DOHH2 (cell line): ENCODE measurements at regions not wholly inside any gene's neighbourhood (a gene's known extent, or its start where the extent isn't known, plus 50 kb on each side); places are given as distances from the start of the nearest gene placed in this dataset.

Source experiments
- H3F3A ChIP-seq: fragments of 200-600 bp; sonication (generic), shearing (Covaris generic); 2 replicates; pipeline ENCODE4 v1.6.0; 2016; ENCODE audit warnings: antibody characterized with exemption, mild to moderate bottlenecking; ENCODE audit not compliant: control insufficient read depth, insufficient read depth
- H3K27ac ChIP-seq: fragments of 200-600 bp; sonication (generic); 2 replicates; pipeline ENCODE4 v1.5.1; 2014; ENCODE audit warnings: low read depth, mild to moderate bottlenecking, low read length, moderate library complexity
- H3K27me3 ChIP-seq: fragments of 200-600 bp; sonication (generic); 2 replicates; pipeline ENCODE4 v1.6.1; 2014; ENCODE audit warnings: mild to moderate bottlenecking, low read length, mixed read lengths; ENCODE audit not compliant: control insufficient read depth
- H3K36me3 ChIP-seq: fragments of 200-600 bp; sonication (generic); 2 replicates; pipeline ENCODE4 v1.6.1; 2014; ENCODE audit warnings: mild to moderate bottlenecking, low read length, moderate library complexity, mixed read lengths; ENCODE audit not compliant: control insufficient read depth
- H3K4me1 ChIP-seq: fragments of 200-600 bp; sonication (generic); 2 replicates; pipeline ENCODE4 v1.6.1; 2014; ENCODE audit warnings: mild to moderate bottlenecking, low read length, mixed read lengths; ENCODE audit not compliant: control insufficient read depth
- H3K4me2 ChIP-seq: fragments of 200-600 bp; sonication (generic); 2 replicates; pipeline ENCODE4 v1.6.0; 2014; ENCODE audit warnings: mild to moderate bottlenecking, low read length, moderate library complexity
- H3K4me3 ChIP-seq: fragments of 200-600 bp; sonication (generic); 2 replicates; pipeline ENCODE4 v1.5.1; 2014; ENCODE audit warnings: mild to moderate bottlenecking, low read length, mixed read lengths
- H3K79me2 ChIP-seq: fragments of 200-600 bp; sonication (generic); 2 replicates; pipeline ENCODE4 v1.6.1; 2014; ENCODE audit warnings: mild to moderate bottlenecking, low read length, mixed read lengths; ENCODE audit not compliant: control insufficient read depth
- H3K9me2 ChIP-seq: fragments of 200-600 bp; sonication (generic); replicated peaks from 2 replicates; pipeline ENCODE4 v1.6.1; 2014; ENCODE audit warnings: mild to moderate bottlenecking, low read length, mixed read lengths; ENCODE audit not compliant: control insufficient read depth
- H3K9me3 ChIP-seq: fragments of 200-600 bp; sonication (generic); 2 replicates; pipeline ENCODE4 v1.6.1; 2014; ENCODE audit warnings: antibody characterized with exemption, low read length, mixed read lengths; ENCODE audit not compliant: control insufficient read depth, insufficient read depth
- H4K20me1 ChIP-seq: fragments of 200-600 bp; sonication (generic); 2 replicates; pipeline ENCODE4 v1.6.0; 2014; ENCODE audit warnings: low read depth, mild to moderate bottlenecking, antibody characterized with exemption, low read length, moderate library complexity; ENCODE audit not compliant: control insufficient read depth, insufficient read depth
- EZH2phosphoT487 ChIP-seq: fragments of 200-600 bp; sonication (generic); IDR thresholded peaks from 2 replicates; pipeline ENCODE4 v1.6.1; 2017; ENCODE audit warnings: borderline replicate concordance, mild to moderate bottlenecking, antibody characterized with exemption, low read length, moderate library complexity, mixed read lengths
- TF ChIP-seq, protein P1 (sequence below): fragments of 200-600 bp; sonication (generic); IDR thresholded peaks from one replicate; pipeline ENCODE4 v1.5.1; 2014; ENCODE audit warnings: antibody characterized with exemption, mild to moderate bottlenecking, low read depth, low read length; ENCODE audit not compliant: poor library complexity, severe bottlenecking

DNA sequence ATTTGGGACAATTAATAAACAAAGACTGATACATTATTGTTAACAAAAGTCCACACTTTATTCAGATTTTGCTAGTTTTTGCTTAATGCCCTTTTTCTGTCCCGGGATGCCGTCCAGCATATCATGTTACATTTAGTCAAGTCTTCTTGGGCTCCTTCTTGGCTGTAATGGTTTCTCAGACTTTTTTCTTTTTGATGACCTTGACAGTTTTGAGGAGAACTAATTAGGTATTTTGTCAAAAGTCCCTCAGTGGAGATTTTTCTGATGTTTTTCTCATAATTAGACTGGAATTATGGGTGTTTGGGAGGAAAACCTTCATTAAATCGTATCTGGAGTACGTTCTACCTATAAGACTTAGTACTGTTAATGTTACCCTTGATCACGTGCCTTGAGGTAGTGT is 177.2 kb downstream of the MCHR2 start:
- no peaks in the 10 kb centered on the region for H3K9me2 ChIP-seq
- no peak overlapping the region for H3K27ac ChIP-seq
- H3K4me2 ChIP-seq, result no peak overlapping the region
- no peaks in the 10 kb centered on the region for H4K20me1 ChIP-seq
- no peak overlapping the region for H3K4me3 ChIP-seq
- no peaks in the 10 kb centered on the region for H3K79me2 ChIP-seq
- H3K36me3 ChIP-seq, result no peaks in the 10 kb centered on the region
- H3K4me1 ChIP-seq, result no peaks in the 10 kb centered on the region
- no peaks in the 10 kb centered on the region for H3K9me3 ChIP-seq
- H3F3A ChIP-seq, result no peaks in the 10 kb centered on the region
- H3K27me3 ChIP-seq, result no peaks in the 10 kb centered on the region
- TF ChIP-seq, protein P1, sequence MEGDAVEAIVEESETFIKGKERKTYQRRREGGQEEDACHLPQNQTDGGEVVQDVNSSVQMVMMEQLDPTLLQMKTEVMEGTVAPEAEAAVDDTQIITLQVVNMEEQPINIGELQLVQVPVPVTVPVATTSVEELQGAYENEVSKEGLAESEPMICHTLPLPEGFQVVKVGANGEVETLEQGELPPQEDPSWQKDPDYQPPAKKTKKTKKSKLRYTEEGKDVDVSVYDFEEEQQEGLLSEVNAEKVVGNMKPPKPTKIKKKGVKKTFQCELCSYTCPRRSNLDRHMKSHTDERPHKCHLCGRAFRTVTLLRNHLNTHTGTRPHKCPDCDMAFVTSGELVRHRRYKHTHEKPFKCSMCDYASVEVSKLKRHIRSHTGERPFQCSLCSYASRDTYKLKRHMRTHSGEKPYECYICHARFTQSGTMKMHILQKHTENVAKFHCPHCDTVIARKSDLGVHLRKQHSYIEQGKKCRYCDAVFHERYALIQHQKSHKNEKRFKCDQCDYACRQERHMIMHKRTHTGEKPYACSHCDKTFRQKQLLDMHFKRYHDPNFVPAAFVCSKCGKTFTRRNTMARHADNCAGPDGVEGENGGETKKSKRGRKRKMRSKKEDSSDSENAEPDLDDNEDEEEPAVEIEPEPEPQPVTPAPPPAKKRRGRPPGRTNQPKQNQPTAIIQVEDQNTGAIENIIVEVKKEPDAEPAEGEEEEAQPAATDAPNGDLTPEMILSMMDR, result no peak
- TF ChIP-seq EZH2phosphoT487, result no peak

DNA sequence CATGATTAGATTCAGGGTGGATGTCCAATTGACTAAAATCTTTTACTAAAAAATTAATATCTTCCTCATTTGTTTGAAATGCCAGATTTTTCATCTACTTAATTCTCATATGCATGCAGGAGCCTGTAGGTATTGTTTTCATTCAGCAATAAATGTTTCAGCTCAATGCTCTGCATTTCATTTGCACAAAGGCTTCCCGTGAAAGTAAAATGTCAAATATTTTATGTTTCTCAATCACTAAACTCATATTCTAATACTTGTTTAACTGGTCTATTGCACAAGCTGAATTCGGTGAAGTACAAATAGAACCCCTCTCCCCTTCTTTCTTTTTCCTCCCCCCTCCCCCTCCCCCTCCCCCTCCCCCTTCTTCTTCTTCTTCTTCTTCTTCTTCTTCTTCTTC is 175.9 kb downstream of the MCHR2 start:
- H3K79me2 ChIP-seq, result no peaks in the 10 kb centered on the region
- H3F3A ChIP-seq, result no peaks in the 10 kb centered on the region
- H3K4me3 ChIP-seq, result no peak overlapping the region
- no peaks in the 10 kb centered on the region for H3K9me3 ChIP-seq
- no peaks in the 10 kb centered on the region for H4K20me1 ChIP-seq
- H3K27me3 ChIP-seq, result no peaks in the 10 kb centered on the region
- no peaks in the 10 kb centered on the region for H3K36me3 ChIP-seq
- no peaks in the 10 kb centered on the region for H3K9me2 ChIP-seq
- no peak overlapping the region for H3K4me2 ChIP-seq
- no peak overlapping the region for H3K27ac ChIP-seq
- no peaks in the 10 kb centered on the region for H3K4me1 ChIP-seq
- TF ChIP-seq, protein P1, result no peak
- TF ChIP-seq EZH2phosphoT487, result no peak

DNA sequence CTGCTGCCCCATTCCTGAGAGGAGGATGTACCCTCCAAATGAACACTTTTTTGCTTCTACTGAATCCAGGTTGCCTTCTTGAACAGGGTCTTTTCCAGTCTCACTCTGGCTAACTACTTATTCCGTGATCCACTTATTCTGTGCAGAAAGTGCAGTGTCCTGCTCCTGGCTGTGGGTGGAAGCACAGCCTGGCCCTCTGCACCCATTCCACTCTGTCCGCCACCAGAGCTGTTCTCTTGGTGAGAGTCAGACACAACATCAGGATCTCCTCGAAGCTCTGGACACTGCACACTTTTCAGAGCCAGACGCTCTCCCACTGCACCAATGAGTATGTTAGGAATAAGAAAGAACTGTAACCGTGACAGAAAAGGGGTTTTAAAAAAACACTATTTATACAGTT is 174.2 kb downstream of the MCHR2 start:
- H3K36me3 ChIP-seq, result no peaks in the 10 kb centered on the region
- H3K4me3 ChIP-seq, result no peak overlapping the region
- no peak overlapping the region for H3K27ac ChIP-seq
- no peaks in the 10 kb centered on the region for H4K20me1 ChIP-seq
- no peaks in the 10 kb centered on the region for H3K4me1 ChIP-seq
- no peaks in the 10 kb centered on the region for H3F3A ChIP-seq
- no peak overlapping the region for H3K4me2 ChIP-seq
- H3K27me3 ChIP-seq, result no peaks in the 10 kb centered on the region
- H3K9me2 ChIP-seq, result no peaks in the 10 kb centered on the region
- TF ChIP-seq EZH2phosphoT487, result no peak
- TF ChIP-seq, protein P1, result no peak
- no peaks in the 10 kb centered on the region for H3K79me2 ChIP-seq
- H3K9me3 ChIP-seq, result no peaks in the 10 kb centered on the region

DNA sequence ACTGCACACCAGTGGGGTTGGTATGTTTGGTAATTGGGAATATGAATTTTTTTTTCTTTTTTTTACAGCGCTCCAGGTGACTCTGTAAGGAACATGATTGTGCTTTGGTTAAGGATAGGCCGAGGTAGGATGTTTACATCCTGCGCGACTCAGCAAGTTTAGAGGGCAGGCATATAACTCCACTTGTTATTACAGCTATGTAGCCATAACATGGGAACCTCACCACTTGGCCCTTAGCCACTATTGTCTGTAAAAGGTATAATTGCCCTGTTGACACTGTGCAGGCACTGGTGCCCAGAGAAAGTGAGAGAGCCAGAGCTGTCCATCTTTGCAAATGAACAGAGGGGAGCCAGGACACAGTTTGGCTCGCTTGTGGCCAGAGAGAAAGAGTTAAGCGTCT is 172.9 kb downstream of the MCHR2 start:
- Histone ChIP-seq H3K4me3 (no peak overlapping the region), H3K4me2 (no peak overlapping the region), H3K27ac (no peak overlapping the region), H3K79me2 (no peaks in the 10 kb centered on the region), H3F3A (no peaks in the 10 kb centered on the region), H4K20me1 (no peaks in the 10 kb centered on the region), H3K9me3 (no peaks in the 10 kb centered on the region), H3K36me3 (no peaks in the 10 kb centered on the region), H3K4me1 (no peaks in the 10 kb centered on the region), H3K9me2 (no peaks in the 10 kb centered on the region), H3K27me3 (no peaks in the 10 kb centered on the region)
- no peak for TF ChIP-seq EZH2phosphoT487
- TF ChIP-seq, protein P1, result no peak
